Ectodermal cell (in vitro differentiated cells): ENCODE measurements at regions not wholly inside any gene's neighbourhood (a gene's known extent, or its start where the extent isn't known, plus 50 kb on each side); places are given as distances from the start of the nearest gene placed in this dataset.

Experiments used
- H3K27ac ChIP-seq: 2 replicates; pipeline ENCODE4 v1.7.0; 2013; ENCODE audit warnings: mild to moderate bottlenecking, low read depth, low read length; ENCODE audit not compliant: insufficient read depth, poor library complexity, severe bottlenecking
- H3K27me3 ChIP-seq: 2 replicates; pipeline ENCODE4 v1.7.0; 2013; ENCODE audit warnings: mild to moderate bottlenecking, low read length; ENCODE audit not compliant: insufficient read depth, control insufficient read depth, poor library complexity, severe bottlenecking
- H3K36me3 ChIP-seq: one replicate; pipeline ENCODE4 v1.7.0; 2013; ENCODE audit warnings: low read length; ENCODE audit not compliant: control insufficient read depth, insufficient read depth
- H3K4me1 ChIP-seq: one replicate; pipeline ENCODE4 v1.7.0; 2013; ENCODE audit warnings: low read length; ENCODE audit not compliant: control insufficient read depth, insufficient read depth
- H3K4me3 ChIP-seq: 2 replicates; pipeline ENCODE4 v1.7.0; 2013; ENCODE audit warnings: low read depth, low read length, control low read depth; ENCODE audit not compliant: insufficient read depth
- H3K9me3 ChIP-seq: 2 replicates; pipeline ENCODE4 v1.7.0; 2013; ENCODE audit warnings: mild to moderate bottlenecking, low read length, moderate library complexity; ENCODE audit not compliant: control insufficient read depth
- WGBS, 2 experiments: methylation state at CpG; one replicate each; pipeline ENCODE4 v1.1.7; 2013; ENCODE audit warnings: missing lambda C conversion rate in 2 of 2; 5-methylcytosine and 5-hydroxymethylcytosine counted together

DNA sequence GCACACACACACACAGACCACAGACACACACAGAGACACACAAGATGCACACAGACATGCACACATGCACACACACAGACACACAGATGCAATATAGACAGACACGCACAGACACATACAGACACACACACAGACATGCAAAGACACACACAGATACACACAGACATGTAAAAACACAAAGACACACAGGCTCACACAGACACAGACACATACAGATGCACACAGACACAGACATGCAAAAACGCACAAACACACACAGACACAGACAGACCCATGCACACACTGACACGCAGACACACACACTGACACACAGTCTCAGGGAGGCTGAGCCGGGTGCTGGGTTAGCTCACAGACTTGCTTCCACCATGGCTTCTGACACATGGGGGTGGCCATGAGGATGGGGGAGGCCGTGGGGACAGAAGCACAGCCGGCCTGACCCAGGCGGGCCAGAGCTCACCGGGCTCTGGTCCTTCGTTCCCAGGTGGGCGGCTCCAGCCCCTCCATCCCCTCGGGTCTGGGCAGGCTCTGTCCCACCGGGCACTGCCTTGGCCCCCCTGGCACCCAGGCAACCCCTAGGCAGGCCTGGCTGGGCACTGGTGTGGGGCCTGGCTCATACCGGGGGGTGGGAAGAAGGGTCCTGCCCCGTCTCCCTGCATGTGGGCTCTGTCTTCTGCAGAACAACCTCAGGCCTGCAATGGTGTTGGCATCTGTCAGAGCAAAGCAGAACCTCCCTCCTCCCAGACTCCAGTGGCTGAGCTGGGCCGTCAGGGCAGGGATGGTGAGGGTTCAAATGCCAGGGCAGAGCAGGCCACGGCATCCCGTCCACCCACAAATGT is 1489.5 kb downstream of the BRD1 start:
- Histone ChIP-seq H3K27ac (no peak overlapping the region), H3K4me1 (no peaks in the 10 kb centered on the region), H3K9me3 (no peaks in the 10 kb centered on the region), H3K36me3 (no peaks in the 10 kb centered on the region), H3K4me3 (no peak overlapping the region), H3K27me3 (peaks cover 16% of the 10 kb centered on the region)
- WGBS, 2 experiments, result 88 to 90% methylated on average over 17 of the region's 17 CpGs

DNA sequence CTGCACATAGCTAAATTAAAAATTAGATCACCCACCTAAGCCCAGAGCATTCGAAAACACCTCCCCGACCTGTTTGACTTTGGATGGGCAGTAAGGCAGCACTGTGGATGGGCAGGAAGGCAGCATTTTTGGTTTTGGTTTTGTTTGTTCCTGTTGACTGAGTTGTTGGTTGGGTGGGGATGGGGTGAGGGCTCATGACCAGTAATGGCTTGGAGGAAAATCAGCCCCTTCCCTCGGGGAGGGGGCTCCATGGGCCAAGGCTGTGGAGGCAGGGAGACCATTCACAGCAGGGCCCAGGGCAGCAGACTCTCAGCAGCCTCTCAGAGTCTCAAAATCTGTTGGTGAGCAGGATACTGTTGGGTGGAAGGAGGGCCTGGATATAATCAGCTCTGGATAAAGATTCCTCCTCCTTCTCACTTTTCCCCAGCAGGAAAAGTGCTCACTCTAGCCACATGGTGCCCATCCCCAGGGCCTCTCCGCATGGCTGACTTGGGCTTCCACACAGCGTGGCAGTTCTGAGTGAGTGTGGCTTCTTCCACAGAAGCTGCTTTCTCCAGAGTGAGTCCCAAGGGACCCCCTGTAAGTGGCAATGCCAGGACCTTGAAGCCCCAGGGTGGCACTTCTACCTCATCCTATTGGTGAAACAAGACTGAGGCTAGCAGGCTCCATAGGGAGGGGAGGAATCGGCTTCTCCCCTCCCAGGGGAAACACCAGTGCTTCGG is 1491.2 kb downstream of the BRD1 start:
- Histone ChIP-seq H3K9me3 (no peaks in the 10 kb centered on the region), H3K36me3 (no peaks in the 10 kb centered on the region), H3K27ac (no peak overlapping the region), H3K4me3 (no peak overlapping the region), H3K4me1 (no peaks in the 10 kb centered on the region), H3K27me3 (peaks cover 10% of the 10 kb centered on the region)
- 95 to 96% methylated on average over 7 of the region's 7 CpGs for WGBS, 2 experiments

DNA sequence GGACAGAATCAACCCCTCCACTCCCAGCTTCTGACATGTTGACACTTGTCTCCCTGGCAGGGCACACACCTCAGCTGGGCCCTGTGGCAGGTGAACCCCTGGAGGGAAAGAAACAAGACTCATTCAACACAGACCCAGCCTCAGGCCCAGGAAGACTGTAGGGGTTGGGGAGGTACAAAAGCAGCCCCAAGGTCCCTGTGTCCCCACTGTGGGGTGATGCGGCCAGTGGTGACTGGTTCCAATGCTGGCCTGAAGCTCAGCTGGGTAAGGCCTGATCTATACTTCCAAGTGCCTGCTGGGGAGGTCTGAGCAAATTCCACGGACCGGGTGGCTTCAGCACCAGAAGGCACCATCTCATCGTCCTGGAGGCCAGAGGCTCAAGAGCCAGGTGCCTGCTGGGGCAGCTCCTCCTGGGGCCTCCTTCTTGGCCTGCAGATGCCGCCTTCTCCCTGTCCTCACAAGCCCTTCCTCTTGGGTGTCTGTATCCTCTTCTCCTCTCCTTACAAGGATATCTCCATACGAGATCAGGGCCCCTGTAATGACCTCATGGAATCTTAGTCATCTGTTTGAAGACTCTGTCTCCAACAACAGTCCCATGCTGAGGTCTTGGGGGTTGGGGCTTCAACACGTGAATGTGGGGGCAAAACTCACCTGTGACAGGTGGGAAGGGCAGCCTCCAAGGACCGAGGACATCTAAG is 1492.1 kb downstream of the BRD1 start:
- Histone ChIP-seq H3K27me3 (peaks cover 5% of the 10 kb centered on the region), H3K27ac (no peak overlapping the region), H3K9me3 (no peaks in the 10 kb centered on the region), H3K4me3 (no peak overlapping the region), H3K4me1 (no peaks in the 10 kb centered on the region), H3K36me3 (no peaks in the 10 kb centered on the region)
- 86 to 87% methylated on average over 8 of the region's 8 CpGs for WGBS, 2 experiments

DNA sequence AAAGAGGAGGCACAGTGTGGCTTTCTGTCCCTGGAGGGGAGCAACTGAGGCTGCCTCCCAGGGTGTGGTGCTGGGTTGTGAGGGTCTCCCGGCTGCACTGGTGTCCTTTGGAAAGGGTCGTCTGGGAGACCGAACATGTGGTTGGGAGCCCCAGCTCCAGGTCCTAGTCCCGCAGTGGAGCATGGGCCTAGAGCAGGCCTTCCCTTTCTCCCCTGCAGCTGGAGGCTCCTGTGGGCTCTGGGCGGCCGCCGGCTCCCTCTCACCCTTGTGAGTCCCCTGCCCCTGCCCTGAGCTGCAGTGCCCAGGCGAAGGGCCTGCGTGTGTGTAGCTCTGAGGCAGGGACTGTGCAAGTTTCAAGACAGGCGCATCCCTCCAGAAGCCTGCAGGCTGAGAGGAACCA is 1492.7 kb downstream of the BRD1 start:
- H3K27me3 ChIP-seq, result no peaks in the 10 kb centered on the region
- no peak overlapping the region for H3K27ac ChIP-seq
- no peaks in the 10 kb centered on the region for H3K9me3 ChIP-seq
- H3K36me3 ChIP-seq, result no peaks in the 10 kb centered on the region
- WGBS, 2 experiments, result 92 to 93% methylated on average over 10 of the region's 10 CpGs
- H3K4me1 ChIP-seq, result no peaks in the 10 kb centered on the region
- no peak overlapping the region for H3K4me3 ChIP-seq

DNA sequence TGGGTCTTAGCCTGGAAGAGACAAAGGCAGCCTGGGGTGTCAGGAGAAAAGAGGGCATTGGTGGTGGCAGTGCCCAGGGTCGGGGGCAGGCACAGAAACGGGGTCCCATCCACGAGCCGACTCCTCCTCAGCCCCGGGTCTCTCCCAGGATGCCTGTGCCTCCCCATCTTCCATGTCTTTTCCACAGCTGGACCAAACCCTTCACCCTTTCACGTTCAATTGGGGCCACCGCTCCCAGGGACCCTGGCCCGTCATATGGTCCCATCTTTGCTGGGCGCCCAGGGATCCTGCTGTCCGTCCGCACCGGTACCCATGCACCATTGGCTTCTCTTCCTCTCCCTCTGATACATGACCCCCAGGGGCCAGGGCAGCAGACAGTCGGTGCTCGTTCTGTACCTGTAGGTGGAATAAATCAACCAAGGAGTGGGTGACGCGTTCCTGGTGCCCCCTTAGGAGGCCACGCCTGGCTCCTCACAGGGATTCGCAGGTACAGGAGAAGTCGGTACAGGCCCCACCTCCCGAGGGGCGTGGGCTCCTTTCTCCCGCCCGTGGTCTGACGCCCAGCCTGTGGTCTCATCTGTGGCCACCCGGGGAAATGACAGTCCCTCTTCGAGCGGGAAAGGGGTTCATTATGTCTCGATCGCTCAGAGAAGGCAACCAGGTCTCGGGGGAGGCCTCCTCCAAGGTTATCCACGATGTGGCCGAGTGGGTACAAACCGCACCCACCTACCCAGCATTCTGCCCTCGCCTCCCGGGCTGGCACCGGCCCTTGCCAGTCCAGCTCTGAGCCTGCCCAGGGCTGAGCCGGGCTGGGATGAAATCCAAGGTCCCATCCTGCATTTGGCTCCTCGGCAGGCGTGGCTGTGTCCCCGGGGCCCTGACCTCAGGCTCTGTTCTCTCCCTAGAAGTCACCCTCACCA is 1493.6 kb downstream of the BRD1 start:
- H3K4me1 ChIP-seq, result no peaks in the 10 kb centered on the region
- H3K9me3 ChIP-seq, result no peaks in the 10 kb centered on the region
- H3K4me3 ChIP-seq, result no peak overlapping the region
- H3K27me3 ChIP-seq, result no peaks in the 10 kb centered on the region
- no peak overlapping the region for H3K27ac ChIP-seq
- no peaks in the 10 kb centered on the region for H3K36me3 ChIP-seq
- 94 to 95% methylated on average over 40 of the region's 40 CpGs for WGBS, 2 experiments

DNA sequence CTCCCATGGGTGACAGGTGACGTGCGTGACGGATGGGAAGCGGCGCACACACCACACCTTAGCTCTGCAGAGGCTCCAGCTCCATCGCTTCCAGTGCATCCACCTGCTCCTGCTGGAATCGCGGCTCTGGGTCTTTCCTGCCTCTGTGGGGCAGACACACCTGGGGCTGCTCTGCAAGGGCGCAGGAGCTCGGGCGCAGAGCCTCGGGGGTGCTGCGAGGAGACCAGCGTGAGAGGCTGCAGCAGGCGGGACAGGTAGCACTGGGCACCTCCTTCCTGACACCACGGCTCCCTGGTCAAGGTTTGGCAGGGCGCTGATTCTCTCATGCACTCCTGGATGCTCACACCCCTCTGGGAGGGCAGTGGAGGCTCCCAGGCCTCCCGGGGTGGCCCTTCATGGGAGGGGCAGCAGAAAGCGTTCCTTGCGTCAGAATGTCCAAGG is 1494.3 kb downstream of the BRD1 start:
- Histone ChIP-seq H3K36me3 (no peaks in the 10 kb centered on the region), H3K27ac (no peak overlapping the region), H3K9me3 (no peaks in the 10 kb centered on the region), H3K27me3 (no peaks in the 10 kb centered on the region), H3K4me1 (no peaks in the 10 kb centered on the region), H3K4me3 (no peak overlapping the region)
- WGBS, 2 experiments, result 95 to 96% methylated on average over 20 of the region's 20 CpGs

DNA sequence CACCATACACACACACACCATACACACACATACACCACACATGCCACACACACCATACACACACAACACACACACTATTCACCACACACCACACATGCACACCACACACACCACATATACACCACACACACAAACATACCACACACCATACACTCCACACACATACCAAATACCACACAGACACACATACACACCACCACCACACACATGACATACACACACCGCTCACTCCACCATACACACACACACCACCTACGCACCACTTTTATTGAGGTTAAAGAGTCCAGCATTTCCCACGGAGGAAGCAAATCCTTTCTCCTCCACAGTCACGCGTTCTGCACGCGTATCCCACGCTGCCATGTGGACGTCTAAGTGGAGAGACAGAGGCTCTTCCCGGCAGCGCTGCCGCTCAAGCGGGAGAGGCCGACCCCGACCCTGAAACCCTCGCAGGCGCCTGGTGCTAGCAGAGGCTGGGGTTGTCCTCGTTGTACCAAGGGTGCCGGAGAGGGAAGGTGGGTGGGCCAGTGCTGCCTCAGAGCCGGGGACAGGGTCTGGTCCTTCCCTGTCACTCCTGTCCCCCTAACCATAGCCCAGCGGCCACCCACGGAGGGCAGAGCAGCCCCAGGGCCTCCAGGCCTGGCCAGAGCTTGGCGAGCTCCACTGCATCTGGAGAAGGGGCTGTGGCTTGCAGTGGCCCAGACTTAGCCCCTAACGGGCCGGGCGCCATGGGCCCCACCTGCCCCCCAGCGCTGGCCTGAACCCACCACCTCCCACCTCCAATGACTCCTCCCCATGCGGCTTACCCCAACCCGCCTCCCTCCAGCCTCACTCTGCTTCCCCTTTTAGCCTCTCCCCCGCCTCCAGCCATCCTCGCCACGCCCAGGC is 1495.0 kb downstream of the BRD1 start:
- Histone ChIP-seq H3K4me1 (no peaks in the 10 kb centered on the region), H3K27me3 (no peaks in the 10 kb centered on the region), H3K36me3 (no peaks in the 10 kb centered on the region), H3K4me3 (no peak overlapping the region), H3K27ac (no peak overlapping the region), H3K9me3 (no peaks in the 10 kb centered on the region)
- 92 to 93% methylated on average over 32 of the region's 32 CpGs for WGBS, 2 experiments

DNA sequence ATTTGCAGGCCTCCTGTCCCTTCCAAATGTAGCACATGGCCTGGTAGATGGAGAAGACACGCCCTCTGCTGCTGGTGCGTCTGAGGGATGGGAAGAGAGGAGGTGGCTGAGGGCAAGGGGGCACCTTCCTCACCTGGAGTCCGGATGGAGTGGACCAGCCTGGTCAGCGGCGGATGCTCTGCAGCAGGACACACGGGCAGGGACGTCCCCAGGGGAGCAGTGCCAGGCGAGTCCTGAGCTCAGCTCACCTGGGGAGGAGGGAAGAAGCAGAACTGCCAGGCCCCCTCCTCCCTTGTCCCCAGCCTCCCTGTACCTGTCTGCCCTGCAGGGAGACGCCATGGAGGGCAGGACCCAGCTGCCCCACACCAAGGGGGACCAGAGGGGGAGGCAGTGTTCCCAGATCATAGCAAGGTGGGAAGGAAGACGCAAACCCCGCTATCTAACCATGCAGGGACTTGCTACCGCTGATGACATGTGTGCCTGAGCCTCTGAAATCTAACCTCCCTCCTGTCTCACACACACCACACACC is 1495.9 kb downstream of the BRD1 start:
- H3K4me3 ChIP-seq, result no peak overlapping the region

DNA sequence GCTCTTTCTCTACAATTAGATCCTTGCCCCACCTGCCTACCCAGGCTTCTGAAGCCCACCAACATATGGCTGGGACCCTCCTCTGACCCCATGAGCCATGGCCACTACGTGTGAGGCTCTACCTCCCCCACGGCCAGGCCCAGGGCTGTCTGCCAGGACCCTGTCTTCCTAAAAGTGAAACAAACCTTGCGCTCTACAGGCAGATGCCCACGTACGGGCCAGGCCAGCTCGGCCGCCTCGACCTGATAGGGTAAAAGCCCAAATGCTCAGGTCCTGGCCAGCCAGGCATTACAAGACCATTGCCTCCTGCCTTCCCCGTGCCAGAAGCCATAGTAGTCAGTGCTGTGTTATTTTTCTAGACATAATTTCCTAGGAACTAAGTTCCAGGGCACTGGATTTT is 1496.4 kb downstream of the BRD1 start:
- H3K4me1 ChIP-seq, result no peaks in the 10 kb centered on the region
- H3K36me3 ChIP-seq, result no peaks in the 10 kb centered on the region
- WGBS, 2 experiments, result 94 to 95% methylated on average over 9 of the region's 9 CpGs
- no peaks in the 10 kb centered on the region for H3K27me3 ChIP-seq
- H3K4me3 ChIP-seq, result no peak overlapping the region
- H3K9me3 ChIP-seq, result no peaks in the 10 kb centered on the region
- H3K27ac ChIP-seq, result no peak overlapping the region

More for the DNA sequence above, 1495.9 kb downstream of the BRD1 start:
- H3K4me1 ChIP-seq, result no peaks in the 10 kb centered on the region
- H3K36me3 ChIP-seq, result no peaks in the 10 kb centered on the region
- WGBS, 2 experiments, result 89% methylated on average over 12 of the region's 12 CpGs
- no peaks in the 10 kb centered on the region for H3K9me3 ChIP-seq
- no peaks in the 10 kb centered on the region for H3K27me3 ChIP-seq
- H3K27ac ChIP-seq, result no peak overlapping the region
